Hepatic stellate cell (primary cell): ENCODE measurements at regions not wholly inside any gene's neighbourhood (a gene's known extent, or its start where the extent isn't known, plus 50 kb on each side); places are given as distances from the start of the nearest gene placed in this dataset.
"Not testable (repeated sequence)": the region's sequence is repeated elsewhere in the genome, so short reads cannot be mapped to it uniquely, and the experiment has no call there.

ENCODE experiments used
- DNase-seq: peaks from one replicate; pipeline ENCODE4 v3.0.0; 2011; ENCODE audit warnings: low spot score

DNA sequence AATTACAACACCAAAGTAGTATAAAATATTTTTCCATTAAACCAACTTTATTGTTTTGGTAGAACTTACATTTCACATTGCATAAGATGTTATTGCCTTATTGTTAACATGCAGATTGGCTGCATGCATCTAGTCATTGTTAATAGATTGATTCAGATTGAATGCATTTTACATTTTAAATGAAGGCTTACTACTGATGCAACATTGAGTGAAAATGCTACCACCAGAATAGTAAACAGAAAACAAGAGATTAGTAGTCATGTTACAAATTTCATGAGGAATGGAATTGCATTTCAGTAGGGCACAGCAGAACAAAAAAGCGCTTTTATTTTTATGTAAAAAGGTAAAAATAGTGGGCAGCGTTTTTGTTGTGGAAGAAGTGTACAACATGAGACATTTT, 298.3 kb downstream of the ARL4A start:
- no peak for DNase-seq

DNA sequence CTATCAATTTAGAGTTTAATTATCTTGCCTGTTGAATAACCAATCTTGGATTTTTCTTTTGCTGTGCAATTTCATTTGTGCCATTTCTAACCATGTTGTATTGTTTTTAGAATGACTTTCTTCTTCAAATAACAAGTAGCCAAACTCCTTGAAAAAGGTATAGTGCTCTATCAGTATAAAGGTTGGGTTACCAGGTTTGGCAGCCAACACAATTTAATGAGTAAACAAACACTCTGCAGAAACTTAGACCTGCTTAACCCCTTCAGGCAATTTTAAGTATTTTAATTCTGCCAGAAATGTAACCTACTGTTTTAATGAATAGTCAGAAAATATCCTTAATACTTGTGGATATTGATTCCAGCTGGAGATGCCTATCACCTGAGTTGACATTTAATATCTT, 299.8 kb downstream of the ARL4A start:
- DNase-seq = no peak

- DNase-seq = no peak
These were observed 303.0 kb downstream of the ARL4A start for GRCh38 chr7:12990440-12990839.

- no peak for DNase-seq
These were observed 305.6 kb downstream of the ARL4A start for GRCh38 chr7:12993025-12993424.

DNA sequence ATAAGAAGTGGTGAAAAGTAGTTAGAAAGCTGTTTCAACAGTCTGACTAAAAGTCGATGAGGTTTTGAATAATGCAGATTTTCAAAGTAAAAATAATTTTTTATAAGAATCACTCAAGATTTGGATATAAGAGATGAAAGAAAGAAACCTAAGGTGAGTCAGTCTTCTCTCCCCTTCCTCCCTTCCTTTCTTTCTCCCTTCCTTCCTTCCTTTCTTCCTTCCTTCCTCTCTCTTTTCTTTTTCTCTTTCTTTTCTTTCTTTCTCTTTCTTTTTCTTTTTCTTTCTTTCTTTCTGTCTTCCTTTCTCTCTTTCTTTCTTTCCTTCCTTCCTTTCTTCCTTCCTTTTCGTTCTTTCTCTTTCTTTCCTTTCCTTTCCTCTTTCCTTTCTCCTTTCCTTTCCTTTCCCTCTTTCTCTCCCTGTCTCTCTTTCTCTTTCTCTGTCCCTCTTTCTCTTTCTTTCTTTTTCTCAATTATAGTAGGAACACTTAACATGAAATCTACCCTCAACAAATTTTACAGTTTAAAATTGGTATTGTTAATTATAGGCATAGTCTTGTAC, 308.6 kb downstream of the ARL4A start:
- no peak for DNase-seq

DNA sequence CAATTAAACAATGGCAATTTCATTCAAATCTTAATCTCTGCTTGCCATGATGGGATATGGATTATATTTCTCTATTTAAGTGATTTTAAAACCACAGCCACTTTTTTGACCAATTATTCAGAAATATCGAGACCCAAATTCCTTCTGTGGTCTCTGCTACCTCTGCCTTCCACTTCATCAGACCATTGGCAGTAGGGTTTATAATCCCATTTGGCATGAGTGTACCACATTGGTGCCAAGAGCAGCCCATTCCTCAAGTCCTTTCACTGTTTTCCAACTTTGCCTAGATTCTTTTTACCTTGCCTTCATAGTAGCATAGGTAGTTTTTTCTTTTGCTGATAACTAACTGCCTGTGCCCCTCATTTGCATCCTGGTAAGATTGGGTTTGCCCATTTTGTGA, 319.9 kb downstream of the ARL4A start:
- DNase-seq = no peak

DNA sequence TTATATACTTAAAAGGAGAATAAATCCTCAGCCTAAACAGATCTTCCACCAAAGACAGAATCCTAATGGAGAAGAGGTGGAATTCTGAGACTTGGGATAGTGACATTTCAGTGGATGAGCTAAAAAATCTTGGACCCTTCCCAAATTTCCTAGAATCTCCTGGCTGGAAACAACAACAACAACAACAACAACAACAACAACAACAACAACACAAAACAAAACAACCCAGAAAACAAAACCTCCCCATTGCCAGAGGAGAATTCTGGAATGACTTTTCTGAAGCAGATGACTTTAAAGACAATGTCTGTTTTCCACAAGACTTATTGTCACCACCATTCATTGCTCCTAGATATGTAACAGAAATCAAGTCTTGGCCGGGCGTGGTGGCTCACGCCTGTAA, 322.1 kb downstream of the ARL4A start:
- no peak for DNase-seq

- DNase-seq = no peak
These were observed 326.6 kb downstream of the ARL4A start for GRCh38 chr7:13014011-13014410.

GRCh38 chr7:13016036-13016581, 328.7 kb downstream of the ARL4A start:
- no peak for DNase-seq

- no peak for DNase-seq
These were observed 329.3 kb downstream of the ARL4A start for GRCh38 chr7:13016592-13017332.

DNA sequence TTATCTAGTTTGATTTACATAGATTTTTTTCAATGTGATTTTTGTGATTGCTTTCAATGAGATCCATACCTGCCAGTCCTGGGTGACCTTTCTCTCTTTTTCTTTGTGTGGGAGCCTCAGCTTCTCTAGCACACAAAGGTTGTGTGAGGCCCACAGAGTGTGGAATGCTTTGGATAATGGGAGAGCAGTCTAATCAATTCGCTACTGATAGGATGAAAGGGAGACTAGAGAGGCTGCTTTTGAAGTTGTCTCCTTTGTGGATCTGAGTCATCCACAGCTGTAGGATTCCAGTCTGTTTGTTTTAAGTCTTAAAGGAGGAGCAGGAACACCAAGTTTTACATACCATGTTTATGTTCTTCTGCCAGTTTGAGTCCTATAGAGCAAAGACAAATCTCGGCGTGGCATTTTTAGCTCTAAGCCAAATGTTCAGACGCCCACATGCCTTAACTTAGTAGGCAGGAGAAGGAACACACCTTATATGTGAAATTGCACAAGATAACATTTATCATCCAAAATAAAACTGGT, 330.0 kb downstream of the ARL4A start:
- DNase-seq = peak; percentile 17

GRCh38 chr7:13017881-13018280, 330.4 kb downstream of the ARL4A start:
- no peak for DNase-seq

DNA sequence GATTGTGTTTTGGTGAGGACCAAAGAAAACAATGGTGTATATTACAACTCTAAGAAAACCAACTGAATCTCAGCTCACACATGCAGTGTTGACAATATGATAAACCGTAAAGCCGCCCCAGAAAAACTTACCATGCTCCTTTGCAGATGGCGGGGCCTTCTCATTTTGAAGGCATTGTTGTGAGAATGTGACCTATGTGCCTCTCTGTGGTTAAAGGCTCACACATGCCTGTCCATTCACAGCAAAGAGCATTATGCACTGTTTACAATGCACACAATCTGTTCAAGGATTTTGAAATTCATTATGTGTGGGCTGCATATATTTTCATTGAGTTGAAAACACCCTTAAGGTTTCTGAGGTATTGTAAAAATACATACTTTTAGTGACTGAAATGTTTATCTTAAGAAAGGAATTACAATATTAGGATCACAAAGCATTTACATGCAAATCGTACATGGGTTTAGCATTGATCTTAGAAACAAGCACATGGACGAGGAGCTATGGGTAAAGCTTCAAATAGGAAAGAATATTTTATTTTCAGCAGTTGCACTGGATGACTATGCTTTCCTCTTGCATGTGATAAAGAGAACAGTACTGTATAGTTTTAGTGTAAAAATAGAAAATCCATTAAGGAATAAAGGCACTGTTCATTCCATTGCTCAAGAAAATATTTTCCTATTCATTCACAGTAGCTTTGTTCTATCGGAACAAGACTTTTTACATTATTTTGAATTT, 334.3 kb downstream of the ARL4A start:
- DNase-seq = no peak

GRCh38 chr7:13024121-13024674, 336.8 kb downstream of the ARL4A start:
- no peak for DNase-seq

DNA sequence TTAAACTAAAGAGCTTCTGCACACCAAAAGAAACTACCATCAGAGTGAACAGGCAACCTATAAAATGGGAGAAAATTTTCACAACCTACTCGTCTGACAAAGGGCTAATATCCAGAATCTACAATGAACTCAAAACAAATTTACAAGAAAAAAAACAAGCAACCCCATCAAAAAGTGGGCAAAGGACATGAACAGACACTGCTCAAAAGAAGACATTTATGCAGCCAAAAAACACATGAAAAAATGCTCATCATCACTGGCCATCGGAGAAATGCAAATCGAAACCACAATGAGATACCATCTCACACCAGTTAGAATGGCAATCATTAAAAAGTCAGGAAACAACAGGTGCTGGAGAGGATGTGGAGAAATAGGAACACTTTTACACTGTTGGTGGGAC, 337.6 kb downstream of the ARL4A start:
- DNase-seq = not testable (repeated sequence)

- DNase-seq = no peak
These were observed 339.9 kb downstream of the ARL4A start for GRCh38 chr7:13027321-13027720.

DNA sequence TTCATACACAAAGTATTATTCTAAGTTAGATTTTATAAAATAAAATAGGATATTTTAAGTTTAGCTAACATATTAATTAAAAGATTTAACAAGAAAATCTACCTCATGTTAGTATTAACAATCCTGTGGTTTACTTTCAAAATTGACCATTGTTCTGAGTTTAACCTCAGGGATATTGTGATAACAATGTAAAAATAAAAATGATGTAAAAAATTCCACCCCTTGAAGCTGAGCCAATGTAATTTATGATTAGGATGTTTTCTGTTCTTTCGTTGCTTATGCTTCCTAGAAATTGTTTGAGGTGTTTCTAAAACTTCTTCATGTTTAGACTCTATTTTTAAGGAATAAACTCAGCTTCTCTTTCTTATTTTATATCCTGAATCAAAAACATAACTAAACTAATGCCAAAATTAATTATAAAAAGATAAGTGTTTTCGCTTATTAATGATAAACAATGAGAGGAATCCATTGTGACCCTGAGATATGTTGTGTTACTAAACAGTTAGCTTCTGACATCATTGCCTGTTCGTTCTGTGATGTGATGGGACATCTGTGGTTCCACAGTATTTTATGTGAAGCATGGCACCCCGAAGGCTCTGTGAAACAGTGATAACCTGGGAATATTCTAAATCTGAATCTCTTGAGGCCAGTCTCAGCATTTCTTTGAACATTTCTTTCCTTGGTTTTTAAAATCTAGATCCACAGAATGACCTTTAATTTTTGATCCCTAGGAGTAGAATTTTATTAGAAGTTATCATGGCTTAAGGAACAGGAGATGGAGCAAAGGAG, 340.8 kb downstream of the ARL4A start:
- DNase-seq = no peak

GRCh38 chr7:13028825-13029099, 341.3 kb downstream of the ARL4A start:
- DNase-seq = no peak

GRCh38 chr7:13031468-13031867, 344.0 kb downstream of the ARL4A start:
- DNase-seq = no peak

GRCh38 chr7:13032084-13032483, 344.7 kb downstream of the ARL4A start:
- DNase-seq = no peak

DNA sequence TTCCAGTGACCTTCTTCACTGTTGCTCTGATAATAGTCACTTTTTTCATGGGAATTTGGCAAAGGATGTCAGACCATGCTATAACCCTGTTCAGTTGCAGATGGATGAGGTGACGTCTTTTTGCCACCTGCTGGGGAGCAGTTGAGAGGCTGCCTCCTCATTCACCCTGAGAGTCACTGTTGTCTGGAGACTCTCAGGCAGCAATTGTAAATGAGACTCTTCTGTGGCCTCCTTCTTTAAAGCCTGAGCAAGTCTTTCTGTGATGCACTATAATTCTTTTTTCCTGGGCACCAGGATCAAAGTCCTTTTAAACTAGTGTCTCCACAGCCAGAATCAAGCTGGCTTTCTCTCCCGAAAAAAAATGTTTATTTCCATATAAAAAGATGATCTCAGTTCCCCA, 345.1 kb downstream of the ARL4A start:
- DNase-seq = no peak

DNA sequence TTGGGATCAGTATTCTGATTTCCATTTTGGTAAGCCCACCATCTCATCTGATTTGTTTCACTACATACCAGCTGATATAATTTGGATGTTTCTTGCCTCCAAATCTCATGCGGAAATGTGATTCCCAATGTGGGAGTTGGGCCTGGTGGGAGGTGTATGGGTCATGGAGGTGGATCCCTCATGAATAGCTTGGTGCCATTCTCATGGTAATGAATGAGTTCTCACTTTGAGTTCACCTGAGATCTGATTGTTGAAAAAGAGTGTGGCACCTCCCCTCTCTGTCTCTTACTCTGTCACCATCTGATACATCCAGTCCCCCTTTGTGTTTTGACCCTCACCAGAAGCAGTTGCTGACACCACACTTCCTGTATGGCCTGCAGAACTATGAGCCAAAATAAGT, 347.3 kb downstream of the ARL4A start:
- DNase-seq = no peak
